ENCODE measurements at regions not wholly inside any gene's neighbourhood (a gene's known extent, or its start where the extent isn't known, plus 50 kb on each side); places are given as distances from the start of the nearest gene placed in this dataset.
"Not testable (repeated sequence)": the region's sequence is repeated elsewhere in the genome, so short reads cannot be mapped to it uniquely, and the experiment has no call there.

DNA sequence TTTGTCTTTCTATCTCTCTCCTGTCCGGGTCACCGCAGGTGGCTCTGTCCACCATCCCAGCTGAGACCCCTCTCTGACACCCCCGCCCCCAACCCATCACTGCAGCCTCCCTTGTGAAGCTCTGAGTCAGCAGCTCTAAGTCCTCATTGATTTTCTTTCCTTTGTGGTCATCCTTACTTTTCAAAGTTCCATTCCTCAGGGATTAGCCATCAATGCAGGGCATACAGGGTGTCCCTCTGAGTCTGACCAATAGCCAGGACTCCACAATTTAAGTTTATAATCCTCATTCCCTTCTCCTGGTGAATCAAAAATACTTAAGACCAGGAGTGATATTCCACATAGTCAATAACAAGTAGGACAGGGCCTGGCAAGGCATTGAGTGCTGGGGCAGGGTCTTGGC, 333.3 kb upstream of the CNR1 start:
- DNase-seq: no peak

DNA sequence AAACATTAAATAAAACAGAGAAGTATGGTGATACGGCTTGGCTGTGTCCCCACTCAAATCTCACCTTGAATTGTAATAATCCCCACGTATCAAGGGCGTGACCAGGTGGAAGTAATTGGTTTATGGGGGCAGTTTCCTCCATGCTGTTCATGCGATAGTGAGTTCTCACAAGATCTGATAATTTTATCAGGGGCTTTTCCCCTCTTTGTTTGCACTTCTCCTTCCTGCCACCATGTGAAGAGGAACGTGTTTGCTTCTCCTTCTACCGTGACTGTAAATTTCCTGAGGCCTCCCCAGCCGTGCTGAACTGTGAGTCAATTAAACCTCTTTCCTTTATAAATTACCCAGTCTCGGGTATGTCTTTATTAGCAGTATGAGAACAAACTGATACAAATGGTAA, 331.3 kb upstream of the CNR1 start:
- not testable (repeated sequence) for DNase-seq

DNA sequence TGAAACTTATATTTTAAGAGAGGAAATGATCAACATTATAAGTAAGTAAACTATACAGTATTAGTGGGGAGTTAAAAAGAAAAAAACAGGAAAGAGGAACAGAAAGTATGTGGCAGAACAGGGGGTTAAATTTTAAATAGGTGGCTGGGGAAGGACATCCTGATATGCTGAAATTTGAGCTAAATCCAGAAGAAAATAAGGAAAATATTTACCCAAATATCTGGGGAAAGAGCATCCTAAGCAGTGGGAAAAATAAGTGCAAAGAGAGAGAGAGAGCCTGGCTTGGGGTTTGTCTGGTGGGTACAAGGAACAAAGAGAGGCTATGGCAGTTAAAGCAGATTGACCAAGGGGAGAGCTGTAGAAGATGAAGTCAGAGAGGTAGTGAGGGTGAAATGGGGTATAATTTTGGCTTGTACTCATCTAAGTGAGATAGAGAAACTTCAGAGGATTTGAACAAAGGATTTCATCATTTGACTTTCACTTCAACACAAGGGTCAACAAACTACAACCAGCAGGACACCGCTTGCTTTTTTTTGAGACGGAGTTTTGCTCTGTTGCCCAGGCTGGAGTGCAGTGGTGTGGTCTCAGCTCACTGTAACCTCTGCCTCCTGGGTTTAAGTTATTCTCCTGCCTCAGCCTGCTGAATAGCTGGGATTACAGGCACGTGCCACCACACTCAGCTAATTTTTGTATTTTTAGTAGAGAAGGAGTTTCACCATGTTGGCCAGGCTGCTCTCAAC, 328.4 kb upstream of the CNR1 start:
- no peak for DNase-seq

DNA sequence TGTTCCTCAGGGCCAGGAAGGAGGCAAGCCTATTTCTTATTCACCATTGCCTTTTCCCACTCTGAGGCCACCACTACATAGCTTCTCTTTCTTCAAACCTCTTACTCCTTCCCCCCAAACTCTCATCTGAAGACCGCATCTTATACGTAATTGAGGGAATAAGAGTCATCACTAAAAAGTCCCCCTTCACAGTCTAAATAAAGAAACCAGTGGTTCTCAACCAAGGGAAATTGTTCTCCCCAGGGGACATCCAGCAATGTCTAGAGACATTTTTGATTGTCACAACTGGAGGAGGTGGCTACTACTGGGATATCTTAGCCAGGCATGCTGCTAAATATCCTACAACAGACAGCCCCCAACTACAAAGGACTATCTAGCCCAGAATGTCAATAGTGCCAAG, 327.6 kb upstream of the CNR1 start:
- DNase-seq: no peak

DNA sequence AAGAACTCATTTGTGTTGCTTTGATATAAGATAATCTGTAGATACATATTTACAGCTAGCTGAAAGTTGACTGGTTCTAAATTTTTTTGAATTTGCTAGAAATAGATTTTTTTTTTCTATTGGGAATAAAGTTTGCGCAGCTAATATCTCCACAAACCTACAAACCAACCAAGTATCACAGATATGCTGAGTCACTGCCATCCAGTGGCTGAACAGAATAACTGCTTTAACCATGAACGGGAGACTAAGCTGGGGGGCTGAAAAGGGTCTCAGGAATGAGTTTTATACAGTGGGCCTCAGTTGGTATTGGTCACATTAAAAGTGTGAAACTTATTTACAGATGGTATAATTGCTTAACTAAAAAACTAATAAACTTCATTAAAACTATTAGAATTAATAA, 326.7 kb upstream of the CNR1 start:
- DNase-seq: no peak

DNA sequence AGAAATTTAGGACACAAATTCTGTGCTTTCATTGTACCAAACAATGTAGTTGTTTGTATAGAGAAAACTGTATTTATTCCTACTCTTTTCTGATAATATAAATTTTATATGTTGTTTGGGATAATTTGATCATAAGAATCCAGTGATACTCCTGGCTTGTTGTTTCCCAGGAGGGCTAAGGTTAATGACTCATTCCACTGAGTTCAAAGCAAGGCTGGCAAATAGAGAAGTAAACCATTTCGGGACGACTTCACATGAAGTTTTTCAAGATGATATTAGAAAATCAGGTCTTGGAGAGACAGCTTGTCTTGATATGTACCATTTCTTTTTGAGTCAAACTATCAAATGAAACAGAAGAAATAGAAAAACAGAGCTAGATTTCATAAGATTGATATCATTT, 326.1 kb upstream of the CNR1 start:
- DNase-seq: no peak

DNA sequence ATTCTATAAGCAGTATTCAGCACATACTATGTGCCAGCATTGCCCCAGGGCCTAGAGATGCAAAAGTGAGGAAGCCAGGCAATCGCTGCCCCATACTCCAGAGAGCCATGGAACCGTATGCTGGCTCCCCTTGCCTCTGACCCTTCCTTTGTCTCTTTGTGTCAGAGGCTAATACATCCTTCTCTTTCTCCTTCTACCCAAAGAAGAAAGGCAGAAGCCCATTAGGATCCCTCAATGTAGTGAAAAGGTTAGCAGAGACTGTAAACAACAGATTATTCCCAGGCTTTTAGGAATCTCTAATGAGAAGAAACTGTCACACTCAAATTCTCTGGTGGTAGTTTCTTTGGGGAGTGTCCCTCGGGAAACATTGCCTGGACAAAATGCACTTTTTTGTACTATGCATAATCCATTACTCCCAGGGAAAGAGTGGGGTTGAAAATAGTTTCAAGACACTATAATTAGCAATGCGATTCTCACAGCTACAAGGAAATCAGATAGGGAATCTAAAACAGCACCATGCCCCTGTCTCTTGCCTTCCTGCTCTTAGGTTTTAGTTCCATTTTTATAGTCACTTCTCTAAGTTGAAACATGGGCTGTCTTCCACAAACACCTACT, 325.2 kb upstream of the CNR1 start:
- DNase-seq: no peak

DNA sequence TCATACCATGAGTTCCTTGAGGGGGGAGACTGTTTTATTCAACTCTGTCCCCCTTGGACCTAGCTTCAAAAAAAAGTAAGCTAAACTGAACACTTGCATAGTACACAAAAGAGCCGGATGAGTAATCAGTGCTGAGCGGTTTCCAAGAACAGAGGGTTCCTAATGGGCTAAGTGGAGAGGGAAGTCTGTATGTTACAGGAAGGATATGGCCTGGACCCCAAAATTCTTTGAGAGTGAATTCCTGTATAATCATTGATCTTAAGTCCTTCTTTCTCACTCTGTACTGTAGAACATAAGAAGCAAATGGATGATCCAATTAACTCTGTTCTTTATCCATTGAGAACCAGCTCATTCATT, 324.7 kb upstream of the CNR1 start:
- no peak for DNase-seq

DNA sequence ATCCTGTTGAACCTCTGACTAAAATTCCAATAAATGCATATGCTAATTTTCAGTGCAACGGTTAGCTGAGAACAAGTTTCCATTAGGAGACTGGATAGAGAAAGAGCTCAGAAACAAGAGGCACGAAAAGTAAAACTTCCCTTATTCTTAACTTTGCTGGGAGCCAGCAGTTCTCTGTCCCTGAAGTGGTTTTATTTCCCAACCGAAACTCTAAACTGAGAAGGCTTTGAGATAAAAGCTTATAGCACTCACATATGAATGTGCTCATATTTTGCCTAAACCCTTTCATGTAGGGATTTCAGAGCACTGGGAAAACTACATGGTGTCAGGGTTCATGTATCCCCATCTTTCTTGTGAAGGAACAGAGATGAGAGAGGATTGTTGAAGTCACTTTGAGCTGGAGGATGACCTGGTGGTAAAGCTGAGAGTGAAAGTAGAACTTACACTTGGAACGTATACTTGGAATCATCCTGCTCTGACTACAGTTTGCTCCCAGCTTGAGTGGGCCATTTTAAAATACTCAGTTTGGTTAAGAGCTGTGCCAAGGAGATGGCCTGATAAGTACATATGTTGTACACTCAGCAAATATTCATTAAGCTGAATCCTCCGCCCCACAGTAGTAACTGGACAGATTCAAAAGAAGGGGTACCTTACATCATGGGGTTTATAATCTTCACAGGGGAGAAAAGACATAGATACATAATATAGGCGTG, 324.2 kb upstream of the CNR1 start:
- DNase-seq: no peak

DNA sequence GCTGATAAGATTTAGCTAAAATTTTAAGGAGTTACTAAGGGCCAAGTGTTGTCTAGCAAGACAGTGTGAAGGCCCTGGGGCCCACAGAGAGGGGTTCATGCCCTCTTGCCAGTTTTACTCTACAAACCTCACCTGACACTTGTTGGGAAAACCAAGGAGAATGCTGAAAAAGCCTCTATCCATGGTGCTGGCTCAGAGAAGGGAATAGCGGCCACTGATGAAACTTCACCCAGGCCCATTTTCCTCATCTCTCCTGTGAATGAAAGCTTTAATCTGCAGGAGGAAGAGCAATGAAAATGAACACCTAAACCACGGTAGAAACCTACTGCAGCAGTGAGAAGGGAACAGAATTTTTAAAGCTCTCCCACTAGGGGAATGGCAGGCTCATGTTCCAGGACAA, 317.3 kb upstream of the CNR1 start:
- no peak for DNase-seq

DNA sequence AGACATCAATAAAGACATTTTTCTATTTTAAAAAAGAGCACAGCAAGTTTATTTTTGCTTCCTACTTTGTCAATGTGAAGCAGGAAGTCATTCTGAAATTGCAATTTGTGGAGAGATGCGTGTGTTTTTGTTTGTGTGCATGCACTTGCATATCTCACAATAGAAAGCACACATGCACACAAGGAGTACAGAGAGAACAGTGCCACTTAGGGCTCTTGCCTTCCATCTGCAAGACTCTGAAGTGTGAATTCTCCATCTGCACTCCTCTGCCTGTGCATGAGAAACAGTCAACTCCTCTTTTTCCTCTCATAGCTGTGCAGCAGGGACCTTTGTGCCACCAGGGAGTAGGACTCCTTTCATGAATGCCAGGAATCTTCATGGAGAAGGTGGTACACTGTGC, 316.3 kb upstream of the CNR1 start:
- DNase-seq: no peak

DNA sequence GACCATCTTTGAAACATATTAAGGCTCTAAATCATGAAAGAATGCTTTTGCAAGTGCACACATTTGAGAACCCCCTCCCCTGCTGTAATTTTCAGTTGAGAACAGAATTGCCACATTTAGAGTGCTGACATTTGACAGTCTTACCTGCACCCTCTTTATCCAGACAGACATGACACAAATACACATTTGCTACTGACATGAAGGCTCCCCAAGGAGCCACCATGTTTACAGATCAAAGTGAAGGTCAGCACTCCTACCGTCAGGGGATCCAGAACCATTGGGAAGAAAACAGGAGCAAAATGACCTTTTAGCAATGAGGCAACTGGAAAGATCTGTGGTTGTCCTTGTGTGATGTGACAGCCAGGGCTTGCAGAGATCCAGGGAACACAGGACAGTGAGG, 315.4 kb upstream of the CNR1 start:
- DNase-seq: no peak

DNA sequence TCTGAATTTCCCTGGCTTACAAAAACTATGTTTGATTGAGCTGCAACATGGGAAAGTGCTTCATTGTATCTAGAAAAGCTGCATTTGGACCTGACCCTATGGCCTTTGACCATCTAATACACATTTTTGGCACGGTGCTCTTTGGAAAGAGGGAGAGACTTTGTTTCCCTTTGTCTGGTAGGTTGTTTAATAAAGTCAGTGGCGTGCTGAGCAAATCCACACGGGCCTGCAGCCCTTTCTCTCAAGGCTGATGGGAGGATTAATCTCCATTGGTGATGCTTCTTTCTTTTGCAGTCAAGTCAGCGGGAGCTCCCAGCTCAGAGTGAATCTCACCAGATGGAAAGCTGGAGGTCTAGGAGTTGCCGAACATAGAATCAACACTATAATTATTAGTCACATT, 314.7 kb upstream of the CNR1 start:
- DNase-seq: no peak

DNA sequence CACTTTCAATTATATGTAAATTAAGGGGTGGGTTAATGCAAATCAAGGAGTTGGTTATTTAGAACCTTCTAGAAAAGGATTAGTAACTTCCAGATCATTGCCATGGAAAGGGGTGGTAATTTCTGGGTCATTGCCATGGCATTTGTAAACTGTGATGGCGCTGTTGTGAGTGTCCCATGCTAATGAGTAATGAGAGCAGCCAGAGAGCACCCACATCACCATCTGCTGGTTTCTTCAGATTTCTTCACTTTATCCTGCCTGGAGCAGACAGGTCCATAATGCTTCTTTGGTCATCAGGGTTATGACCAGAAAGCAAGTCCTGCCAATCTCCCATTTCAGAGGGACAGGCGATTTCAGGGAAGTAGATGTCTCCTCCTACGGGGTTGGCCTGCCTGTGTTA, 311.3 kb upstream of the CNR1 start:
- no peak for DNase-seq

DNA sequence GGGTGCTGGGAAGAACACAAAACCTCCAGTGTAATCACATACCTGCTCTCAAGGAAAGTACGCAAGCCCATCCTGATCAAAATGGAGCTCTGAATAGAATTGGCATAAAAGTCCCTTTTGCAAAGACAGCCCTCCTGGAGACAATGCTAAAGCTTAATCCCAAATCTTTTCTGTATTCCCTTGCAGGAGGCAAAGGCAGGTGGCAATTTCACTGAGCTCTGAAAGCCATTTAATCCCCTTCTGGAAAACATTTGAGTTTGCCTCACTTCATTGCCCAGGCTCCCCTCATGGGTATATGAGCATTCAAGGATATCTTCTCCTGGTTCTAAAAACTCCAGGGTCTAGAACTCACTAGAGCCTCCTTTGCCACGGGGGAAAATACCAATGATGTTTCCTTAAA, 310.2 kb upstream of the CNR1 start:
- DNase-seq: no peak

DNA sequence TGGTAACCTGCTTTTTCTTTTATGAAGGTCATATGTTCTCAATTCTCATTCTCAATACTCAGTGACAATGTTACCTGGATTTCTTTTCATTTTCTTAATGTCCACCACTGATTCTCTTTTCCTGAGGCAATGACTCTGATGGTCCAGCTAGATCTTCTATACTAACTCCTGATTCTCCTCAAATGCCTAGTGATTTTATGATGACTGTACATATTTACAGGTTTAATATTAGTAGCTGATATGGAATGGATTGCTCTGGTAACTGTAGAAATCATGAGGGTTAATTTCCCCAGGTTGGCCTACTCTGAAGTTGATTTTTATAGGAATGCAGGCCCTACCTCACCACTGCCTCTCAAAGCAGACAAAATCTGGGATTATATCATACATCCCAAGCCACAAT, 308.6 kb upstream of the CNR1 start:
- no peak for DNase-seq

DNA sequence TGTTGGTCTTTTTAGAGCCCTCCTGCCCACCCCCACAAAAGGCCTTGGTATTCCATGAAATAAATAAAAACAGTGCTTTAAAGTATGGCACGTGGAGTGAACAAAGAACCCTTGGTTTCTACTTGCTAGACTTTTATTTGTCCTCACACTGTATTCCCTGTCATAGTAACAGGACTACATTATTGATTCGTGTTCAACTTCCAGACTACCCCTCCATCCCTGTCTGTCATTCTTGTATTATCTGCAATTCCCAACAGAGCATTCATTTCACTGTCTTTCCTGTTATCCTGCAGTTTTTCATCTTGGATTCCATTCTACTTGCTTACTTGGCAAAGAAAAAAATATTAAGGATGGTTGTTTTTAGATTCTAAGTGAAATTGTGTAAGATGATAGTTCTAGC, 307.4 kb upstream of the CNR1 start:
- DNase-seq: no peak

DNA sequence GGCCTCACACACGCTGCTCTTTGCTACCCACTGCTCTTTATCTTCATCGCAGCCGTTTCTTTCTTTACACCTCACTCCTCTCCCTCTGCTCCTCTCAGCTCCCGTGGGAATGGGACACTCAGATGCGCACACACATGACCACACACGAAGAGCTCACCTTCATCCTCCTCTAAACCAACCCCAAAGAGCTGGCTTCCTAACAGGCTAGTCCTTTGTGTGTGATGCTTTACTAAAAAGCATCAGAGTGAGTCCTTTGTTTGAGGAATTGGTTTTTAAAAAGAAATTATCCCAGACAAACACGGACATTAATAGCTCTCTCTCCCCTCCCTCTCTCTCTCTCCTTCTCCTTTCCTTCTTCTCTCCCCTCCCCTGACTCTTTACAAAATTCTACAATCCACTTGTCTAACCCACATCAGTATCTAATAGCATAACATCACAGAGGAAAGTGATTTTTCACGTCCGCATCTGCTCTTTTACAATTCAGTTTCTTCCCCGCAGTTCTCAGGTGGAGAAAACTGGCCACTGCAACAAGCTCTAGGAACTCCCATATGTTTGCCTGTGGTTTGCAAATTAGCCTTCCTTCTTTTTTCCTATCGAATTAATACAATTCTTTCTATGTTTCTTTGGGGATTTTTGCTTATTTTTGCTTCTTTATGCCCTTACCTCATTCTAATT, 306.8 kb upstream of the CNR1 start:
- no peak for DNase-seq

DNA sequence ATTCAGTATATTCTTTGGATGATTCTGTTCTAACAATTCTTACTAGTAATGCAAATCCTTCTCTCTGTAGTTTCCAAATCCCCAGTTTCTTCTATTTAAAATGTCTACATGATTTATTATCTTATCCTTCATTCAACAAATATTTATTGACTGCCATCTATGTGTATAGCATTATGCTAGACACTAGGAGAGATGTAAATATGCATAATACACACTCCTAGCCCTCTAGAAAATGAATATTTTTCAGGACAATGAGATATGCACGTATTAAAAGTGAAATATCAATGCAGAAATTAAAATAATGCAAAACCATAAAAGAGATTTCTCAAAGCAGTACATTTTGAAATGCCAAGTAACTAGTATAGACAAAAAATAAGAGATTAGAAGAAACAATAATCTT, 293.5 kb upstream of the CNR1 start:
- DNase-seq: no peak

DNA sequence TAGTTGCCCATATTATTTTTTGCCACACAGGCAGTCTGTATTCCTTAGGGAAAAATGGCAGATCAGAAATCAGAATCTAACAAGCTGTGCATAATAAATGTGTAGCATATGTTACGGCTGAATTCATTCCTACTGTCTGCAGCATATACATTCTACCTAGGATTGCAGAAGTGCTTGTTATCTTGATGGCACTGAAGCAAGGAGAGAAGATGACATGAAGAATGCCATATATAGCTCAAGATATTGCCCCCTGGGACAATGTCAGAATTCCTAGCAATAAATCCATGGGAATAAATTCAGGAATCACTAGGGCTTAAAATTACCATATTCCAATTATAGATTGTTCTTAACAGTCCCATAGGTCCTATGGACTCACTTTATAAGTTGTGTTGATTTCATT, 293.0 kb upstream of the CNR1 start:
- no peak for DNase-seq

DNA sequence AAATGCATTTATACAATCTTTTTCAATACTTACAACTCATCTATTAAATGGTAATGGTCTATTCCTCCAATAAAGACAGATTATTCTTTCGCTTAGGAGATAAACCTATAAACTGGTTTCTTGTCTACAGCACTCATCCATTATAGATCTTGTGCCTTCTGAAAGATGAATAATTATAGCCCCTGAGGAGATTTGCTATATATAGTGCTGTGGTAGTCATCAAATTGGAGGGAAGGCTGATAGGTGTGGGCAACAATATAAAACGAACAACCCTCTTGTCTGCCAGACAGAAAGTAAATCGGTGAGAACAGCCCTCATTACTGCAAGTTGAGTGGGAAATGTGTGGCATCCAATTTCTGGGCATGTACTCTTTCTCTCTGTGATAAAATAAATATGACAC, 292.5 kb upstream of the CNR1 start:
- DNase-seq: no peak

DNA sequence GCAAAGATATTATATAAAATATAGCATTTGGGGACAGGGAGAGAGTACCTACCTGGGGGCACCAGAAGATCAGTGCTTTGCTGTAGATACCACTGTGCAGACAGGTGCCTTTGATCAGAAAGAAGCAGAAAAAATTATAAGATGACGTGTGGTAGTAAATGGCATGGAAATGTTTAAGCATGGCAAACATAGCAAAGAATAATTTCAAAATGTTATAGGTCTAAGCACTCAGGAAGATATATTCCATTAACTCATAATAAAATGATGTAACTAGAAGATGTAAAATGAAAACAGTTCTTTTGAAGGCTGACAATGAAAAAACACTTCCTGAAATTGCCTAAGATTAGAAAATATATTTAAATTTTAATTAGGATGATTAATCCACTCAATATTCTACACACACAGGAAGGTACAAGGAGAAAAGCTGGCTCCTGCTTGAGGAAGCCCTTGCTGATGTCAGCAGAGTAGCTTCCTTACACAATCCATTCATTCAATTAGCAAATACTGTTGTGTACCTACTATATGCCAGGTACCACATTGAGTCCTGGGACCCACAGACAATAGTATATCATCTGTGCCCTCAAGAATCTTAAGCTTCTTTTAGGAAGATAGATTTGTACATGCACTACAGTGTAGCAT, 290.2 kb upstream of the CNR1 start:
- DNase-seq: no peak

DNA sequence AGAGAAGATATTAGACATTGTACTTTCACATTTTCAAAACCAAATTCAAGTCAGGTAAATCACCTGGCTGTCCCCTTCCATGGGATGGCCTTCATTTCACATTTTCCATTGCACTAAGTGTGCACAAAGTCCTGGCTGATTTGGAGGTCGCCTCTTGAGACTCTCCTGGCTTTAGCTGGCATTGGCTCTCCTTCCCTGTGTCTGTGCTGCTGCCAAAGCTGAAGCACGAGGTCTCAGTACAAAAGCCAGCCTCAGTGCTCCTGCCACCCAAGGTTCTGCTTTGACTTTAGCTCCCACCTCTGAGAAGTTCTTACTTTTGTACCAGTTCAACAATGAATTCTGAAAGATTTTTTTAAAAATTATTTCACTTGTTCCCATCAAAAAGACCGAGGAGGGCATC, 289.2 kb upstream of the CNR1 start:
- DNase-seq: no peak

DNA sequence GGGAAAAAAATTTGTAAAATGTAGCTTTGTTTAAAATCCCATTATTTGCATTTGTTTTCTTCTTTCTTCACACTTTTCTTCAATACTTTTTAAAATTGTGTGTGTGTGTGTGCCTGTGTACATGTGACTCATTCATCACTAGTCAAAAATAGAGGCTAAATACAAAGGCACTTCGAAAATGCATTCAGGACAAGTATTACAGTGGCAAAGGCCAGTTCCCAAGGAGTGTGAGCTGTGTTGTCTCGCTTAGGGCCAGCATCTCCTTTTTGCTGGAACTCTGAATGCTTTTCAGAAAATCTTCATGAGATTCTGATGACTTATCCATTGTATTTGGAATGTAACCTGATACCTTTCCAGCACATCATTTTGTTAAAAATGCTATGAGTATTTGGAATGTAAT, 288.5 kb upstream of the CNR1 start:
- DNase-seq: no peak

Data from activated CD4-positive, alpha-beta T cell treated with anti-CD3 and anti-CD28 coated beads, Interleukin-2, amount 50 U/mL, for 48 hours (primary cell).